Renal pelvis (tissue), 1 donor: ENCODE measurements at regions not wholly inside any gene's neighbourhood (a gene's known extent, or its start where the extent isn't known, plus 50 kb on each side); places are given as distances from the start of the nearest gene placed in this dataset.
A peak's percentile ranks its signal among the peaks of the same experiment; 100 is the strongest.
"Not testable (repeated sequence)": the region's sequence is repeated elsewhere in the genome, so short reads cannot be mapped to it uniquely, and the experiment has no call there.

Experiments used
- DNase-seq: peaks from one replicate; pipeline ENCODE4 v3.0.0-alpha.2; 2013

- no peak for DNase-seq
Observed at GRCh38 chr2:375956-376307, 88.0 kb upstream of the ALKAL2 start.

GRCh38 chr2:375270-375955, 87.5 kb upstream of the ALKAL2 start:
- DNase-seq, result no peak

GRCh38 chr2:368386-368785, 80.5 kb upstream of the ALKAL2 start:
- DNase-seq, result no peak

GRCh38 chr2:367246-367645, 79.4 kb upstream of the ALKAL2 start:
- DNase-seq, result no peak

DNA sequence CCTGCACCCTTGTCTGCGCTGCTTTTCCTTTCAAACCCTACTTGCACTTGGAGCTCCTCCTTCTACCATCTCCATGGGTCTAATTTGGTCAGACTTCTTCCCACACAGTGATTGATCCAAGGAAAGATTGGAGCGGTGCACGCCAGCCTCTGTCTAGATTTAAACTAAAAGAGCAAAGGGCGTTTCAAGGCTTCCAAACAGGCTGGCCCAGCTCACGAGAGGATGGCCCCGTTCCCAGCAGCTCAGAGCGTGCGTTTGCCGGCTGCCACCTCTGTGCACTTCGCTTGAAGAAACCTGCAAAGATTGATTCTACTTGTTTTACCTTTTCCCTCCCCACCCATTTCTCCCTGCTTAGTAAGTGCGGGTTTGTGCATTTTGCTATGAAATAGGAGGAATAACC, 78.8 kb upstream of the ALKAL2 start:
- DNase-seq, result no peak

DNA sequence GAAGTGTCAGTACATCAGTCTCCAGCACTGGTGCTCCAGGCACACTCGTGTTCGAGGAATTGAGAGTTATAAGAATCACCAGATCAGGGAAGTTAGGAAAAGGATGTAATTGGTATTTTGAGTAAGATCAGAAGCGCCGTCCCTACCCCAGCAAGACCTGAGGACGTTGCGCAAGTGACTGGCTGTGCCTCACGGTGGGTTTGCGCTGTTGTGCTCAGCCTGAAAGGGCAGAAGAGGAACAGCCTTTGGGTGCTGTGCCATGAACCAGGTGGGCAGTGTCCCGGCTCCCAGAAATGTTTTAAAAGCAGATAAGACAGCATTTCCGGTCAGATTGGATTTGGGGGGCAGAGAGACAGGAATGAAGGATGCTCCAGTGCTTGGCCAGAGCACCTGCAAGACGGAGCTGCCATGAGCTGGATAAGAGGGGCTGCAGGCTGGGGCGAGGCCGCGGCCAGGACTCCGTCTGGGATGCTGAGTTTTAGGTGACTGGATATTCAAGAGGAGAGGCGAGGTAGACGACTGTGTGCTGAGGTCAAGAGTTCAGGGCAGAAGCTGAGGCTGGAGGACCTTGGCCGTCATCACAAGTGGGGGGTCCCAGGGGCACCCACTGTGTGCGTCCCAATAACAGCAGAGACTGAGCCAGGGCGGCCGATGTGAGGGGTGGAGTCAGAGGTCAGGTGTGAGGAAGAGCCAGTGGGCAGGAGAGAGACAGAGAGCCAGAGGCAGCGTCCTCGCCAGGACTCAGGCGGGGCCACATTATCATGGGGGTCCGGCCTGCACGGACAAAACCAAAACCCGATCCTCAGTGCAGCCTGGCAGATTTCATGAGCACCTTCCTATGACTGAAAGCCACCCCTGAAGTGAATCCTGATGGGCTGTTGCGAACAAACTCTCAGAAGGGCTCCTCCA, 77.7 kb upstream of the ALKAL2 start:
- no peak for DNase-seq

- no peak for DNase-seq
Observed at GRCh38 chr2:363824-364470, 76.1 kb upstream of the ALKAL2 start.

DNA sequence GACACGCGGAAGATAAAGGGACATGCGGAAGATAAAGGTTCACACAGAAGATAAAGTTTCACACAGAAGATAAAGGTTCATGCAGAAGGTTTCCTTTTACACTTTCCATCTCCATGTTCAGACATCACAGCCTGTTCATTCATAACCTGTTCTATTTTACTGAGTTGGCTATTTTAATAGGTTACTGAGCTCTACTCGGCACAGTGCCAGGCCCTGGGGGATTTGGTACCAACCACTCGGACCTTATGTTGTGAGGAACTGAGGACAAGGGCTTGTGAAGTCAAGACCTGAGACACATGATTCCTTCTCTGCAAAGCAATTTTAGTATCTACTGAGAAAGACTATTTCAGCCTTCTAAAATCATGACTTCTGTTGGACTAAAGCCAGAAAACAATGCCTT, 75.0 kb upstream of the ALKAL2 start:
- no peak for DNase-seq

- no peak for DNase-seq
Observed at GRCh38 chr2:360124-360523, 72.2 kb upstream of the ALKAL2 start.

DNA sequence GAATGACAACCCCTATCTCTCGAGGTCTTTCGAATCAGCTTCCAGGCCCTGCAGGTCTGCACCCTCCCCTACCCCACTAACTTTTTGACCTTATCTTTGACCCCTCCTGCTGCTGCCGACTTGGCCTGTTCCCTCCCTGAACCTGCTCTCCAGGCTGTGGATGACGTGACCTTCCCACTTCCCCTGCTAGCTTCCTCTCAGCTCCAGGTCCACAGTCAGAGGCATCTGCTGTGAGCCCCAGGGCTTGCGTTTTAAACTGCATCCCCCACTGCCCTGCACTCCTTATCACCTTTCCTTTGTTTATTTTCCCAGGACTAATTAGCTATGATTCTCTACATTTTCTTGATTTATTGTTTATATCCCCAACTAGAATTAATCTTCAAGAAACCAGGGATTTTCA, 71.2 kb upstream of the ALKAL2 start:
- no peak for DNase-seq

GRCh38 chr2:357811-358210, 69.9 kb upstream of the ALKAL2 start:
- DNase-seq, result no peak

DNA sequence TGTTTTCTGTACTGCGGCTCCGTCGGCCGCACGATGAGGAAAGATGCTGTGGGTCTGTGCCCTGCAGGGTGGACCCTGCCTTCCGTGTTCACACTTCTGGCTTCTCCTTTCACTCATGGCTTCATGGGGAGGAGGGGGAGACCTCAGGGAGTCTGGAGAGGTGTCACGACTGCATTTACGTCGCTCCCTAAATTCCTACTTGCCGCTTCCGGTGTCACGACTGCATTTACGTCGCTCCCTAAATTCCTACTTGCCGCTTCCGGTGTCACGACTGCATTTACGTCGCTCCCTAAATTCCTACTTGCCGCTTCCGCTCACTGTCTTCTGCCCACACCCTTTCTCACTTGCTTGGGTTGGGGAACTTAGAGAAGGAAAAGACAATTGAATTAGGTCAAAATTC, 68.4 kb upstream of the ALKAL2 start:
- not testable (repeated sequence) for DNase-seq

- no peak for DNase-seq
Observed at GRCh38 chr2:355773-356172, 67.9 kb upstream of the ALKAL2 start.

GRCh38 chr2:352696-353095, 64.8 kb upstream of the ALKAL2 start:
- DNase-seq, result peak; percentile 10

DNA sequence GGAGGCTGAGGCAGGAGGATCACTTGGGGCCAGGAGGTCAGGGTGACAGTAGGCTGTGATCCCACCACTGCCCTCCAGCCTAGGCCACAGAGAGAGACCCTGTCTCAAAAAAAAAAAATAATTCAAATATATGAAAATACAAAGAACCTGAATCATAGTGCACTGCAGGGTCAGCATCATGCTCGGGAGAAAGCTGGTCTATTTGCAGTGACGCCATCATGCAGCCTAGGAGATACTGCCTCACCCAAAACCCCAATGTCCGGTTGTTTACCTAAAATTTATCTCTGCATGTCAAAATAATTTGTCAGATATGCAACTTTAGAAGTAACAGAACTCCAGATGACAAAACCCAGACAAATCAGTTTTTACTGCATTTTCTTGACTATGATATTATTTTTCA, 61.5 kb upstream of the ALKAL2 start:
- DNase-seq, result no peak

GRCh38 chr2:348361-348916, 60.5 kb upstream of the ALKAL2 start:
- no peak for DNase-seq

DNA sequence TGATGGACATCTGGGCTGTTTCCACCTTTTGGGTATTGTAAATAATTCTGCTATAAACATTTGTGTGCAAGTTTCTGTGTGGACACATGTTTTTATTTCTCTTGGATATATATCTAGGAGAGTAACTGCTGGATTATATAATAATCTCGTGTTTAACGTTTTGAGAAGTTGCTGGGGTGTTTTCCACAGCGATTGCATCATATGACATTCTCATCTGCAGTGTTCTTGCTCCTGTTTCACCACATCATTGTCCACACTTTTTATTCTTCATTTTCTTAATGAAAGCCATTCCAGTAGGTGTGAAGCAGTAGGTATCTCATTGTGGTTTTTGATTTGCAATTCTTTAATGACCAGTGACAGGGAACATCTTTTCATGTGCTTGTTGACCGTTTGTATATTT, 56.9 kb upstream of the ALKAL2 start:
- DNase-seq, result no peak

- DNase-seq, result no peak
Observed at GRCh38 chr2:343355-343754, 55.5 kb upstream of the ALKAL2 start.

DNA sequence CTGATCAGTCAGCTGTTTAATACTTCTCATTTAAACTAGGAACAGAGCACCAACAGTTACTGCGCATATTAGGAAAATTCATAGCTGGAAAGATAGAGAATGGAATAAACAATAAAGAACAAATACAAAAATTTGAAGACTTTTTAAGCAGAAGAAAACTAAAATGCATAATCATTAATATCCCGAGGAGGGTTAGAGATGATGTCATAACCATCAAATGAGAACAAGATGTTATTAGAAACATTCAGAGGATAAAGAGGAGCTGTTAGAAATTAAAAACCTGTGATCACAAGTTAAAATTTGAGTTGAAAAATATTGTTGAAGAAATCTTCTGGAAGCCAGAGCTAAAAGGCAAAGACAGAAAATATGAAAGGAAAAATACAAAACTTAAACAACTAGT, 54.0 kb upstream of the ALKAL2 start:
- DNase-seq, result no peak

- DNase-seq, result no peak
Observed at GRCh38 chr2:341017-341542, 53.2 kb upstream of the ALKAL2 start.
